GM12892 (cell line): ENCODE measurements at regions not wholly inside any gene's neighbourhood (a gene's known extent, or its start where the extent isn't known, plus 50 kb on each side); places are given as distances from the start of the nearest gene placed in this dataset.

Experiments used
- POLR2A ChIP-seq: IDR thresholded peaks from 2 replicates; pipeline ENCODE4 v1.6.1; 2011; ENCODE audit warnings: low read depth, low read length, control low read depth
- POLR2AphosphoS5 ChIP-seq: IDR thresholded peaks from 2 replicates; pipeline ENCODE4 v1.6.1; 2011; ENCODE audit warnings: low read depth, low read length, control low read depth
- TAF1 ChIP-seq: IDR thresholded peaks from 2 replicates; pipeline ENCODE4 v1.6.1; 2011; ENCODE audit warnings: low read depth, mild to moderate bottlenecking, control low read depth, low read length, borderline replicate concordance

DNA sequence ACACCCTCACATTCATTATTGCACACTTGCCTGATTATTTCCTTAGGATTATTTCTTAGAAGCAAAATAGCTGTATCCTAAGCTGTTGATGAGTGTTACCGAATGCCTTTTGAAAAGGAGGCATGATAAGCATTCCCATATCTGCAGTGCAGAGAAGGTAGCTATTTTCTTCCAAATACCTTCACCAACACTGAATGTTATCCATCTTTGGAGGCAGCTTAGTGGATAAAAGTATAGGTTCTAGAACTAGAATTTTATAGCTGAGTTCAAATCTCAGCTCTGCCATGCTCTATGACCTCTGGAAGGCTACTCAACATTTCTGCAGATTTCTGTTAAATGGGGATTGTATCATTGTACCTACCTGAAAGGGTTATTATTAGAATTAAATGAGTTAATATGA, 185.0 kb upstream of the CCDC150 start:
- TF ChIP-seq POLR2A, result no peak
- no peak for TF ChIP-seq POLR2AphosphoS5
- TF ChIP-seq TAF1, result no peak
